Endothelial cell (in vitro differentiated cells): ENCODE measurements at regions not wholly inside any gene's neighbourhood (a gene's known extent, or its start where the extent isn't known, plus 50 kb on each side); places are given as distances from the start of the nearest gene placed in this dataset.

ENCODE experiments used
- DNase-seq: peaks from one replicate; pipeline ENCODE4 v3.0.0; 2021; ENCODE audit warnings: low spot score
- H3K27ac Mint-ChIP-seq: one replicate; pipeline ENCODE4 v1.8.0; 2021; ENCODE audit warnings: mixed read lengths, inconsistent platforms; ENCODE audit not compliant: unreplicated experiment
- H3K27me3 Mint-ChIP-seq: one replicate; pipeline ENCODE4 v1.8.0; 2021; ENCODE audit warnings: mild to moderate bottlenecking, moderate library complexity, mixed read lengths, inconsistent platforms; ENCODE audit not compliant: unreplicated experiment
- H3K36me3 Mint-ChIP-seq: one replicate; pipeline ENCODE4 v1.8.0; 2021; ENCODE audit warnings: mild to moderate bottlenecking, low read depth, mixed read lengths, inconsistent platforms; ENCODE audit not compliant: unreplicated experiment
- H3K4me1 Mint-ChIP-seq: one replicate; pipeline ENCODE4 v1.8.0; 2021; ENCODE audit warnings: mild to moderate bottlenecking, mixed read lengths, inconsistent platforms; ENCODE audit not compliant: unreplicated experiment
- H3K4me3 Mint-ChIP-seq: one replicate; pipeline ENCODE4 v1.8.0; 2021; ENCODE audit warnings: mild to moderate bottlenecking, mixed read lengths, inconsistent platforms; ENCODE audit not compliant: unreplicated experiment
- H3K9me3 Mint-ChIP-seq: one replicate; pipeline ENCODE4 v1.8.0; 2021; ENCODE audit warnings: mixed read lengths, inconsistent platforms; ENCODE audit not compliant: unreplicated experiment
- CTCF ChIP-seq: fragments of 200-600 bp; sonication (generic); IDR thresholded peaks from one replicate; pipeline ENCODE4 v1.5.0; 2021; ENCODE audit warnings: antibody characterized with exemption; ENCODE audit not compliant: unreplicated experiment

DNA sequence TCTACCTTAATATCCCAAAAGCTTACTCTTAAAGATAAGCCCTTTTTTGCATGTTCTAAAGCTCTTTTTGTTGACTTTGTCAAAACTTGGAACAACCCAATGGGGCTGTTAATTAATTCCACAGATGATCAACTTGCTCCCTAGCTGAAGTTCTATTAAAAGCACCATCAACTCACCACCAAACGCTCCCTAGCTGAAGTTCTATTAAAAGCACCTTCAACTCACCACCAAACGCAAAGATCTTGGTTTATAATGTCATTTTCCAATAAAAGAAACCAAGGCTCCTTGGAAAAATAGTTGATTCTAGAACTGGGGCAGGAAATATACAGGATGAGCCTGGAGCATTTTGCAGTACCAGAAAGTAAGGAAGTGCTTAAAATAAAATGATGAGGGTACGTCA is 122.3 kb upstream of the STT3B start:
- no peak for DNase-seq
- no peak overlapping the region for H3K27ac Mint-ChIP-seq
- no peaks in the 10 kb centered on the region for H3K27me3 Mint-ChIP-seq
- TF ChIP-seq CTCF: no peak
- H3K4me1 Mint-ChIP-seq: no peaks in the 10 kb centered on the region
- no peak overlapping the region for H3K4me3 Mint-ChIP-seq
- H3K36me3 Mint-ChIP-seq: no peaks in the 10 kb centered on the region
- no peaks in the 10 kb centered on the region for H3K9me3 Mint-ChIP-seq

DNA sequence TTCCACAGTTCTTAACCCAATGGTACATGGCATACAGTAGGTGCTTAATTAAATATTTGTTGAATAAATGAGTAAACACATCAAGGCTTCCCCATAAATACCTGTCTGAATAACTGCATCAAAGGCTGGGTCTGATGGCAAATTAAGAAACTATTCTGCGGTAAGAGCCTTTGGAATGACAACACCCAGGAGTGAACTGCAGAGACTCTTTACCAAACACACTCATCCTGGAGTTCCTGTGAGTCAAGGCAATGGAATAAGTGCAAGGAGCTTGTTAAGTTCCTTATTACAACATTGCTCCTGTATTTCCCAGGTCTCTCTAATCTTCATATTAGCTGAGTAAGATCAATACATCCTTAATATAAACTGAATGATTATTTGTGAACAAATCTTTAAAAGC is 119.9 kb upstream of the STT3B start:
- Mint-ChIP-seq H3K4me3 (no peak overlapping the region), H3K9me3 (no peaks in the 10 kb centered on the region), H3K36me3 (no peaks in the 10 kb centered on the region), H3K4me1 (no peaks in the 10 kb centered on the region), H3K27me3 (no peaks in the 10 kb centered on the region), H3K27ac (no peak overlapping the region)
- DNase-seq: no peak
- no peak for TF ChIP-seq CTCF

DNA sequence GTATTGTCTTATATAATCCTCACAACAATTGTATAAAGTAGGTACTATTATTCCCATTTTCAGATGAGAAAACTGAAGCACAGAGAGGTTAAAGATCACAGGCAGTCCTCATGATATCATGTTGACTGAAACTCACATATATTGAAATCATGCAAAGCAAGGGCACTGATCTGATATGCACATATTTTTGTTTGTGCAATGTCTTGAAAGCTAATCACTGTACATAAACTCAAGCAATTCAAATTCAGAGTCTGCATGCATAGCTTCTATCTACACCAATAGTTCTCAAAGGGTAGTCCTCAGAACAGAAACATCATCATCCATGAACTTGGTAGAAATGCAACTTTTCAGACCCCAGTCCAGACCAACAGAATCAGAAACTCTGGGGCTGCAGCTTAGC is 119.2 kb upstream of the STT3B start:
- Mint-ChIP-seq H3K36me3 (no peaks in the 10 kb centered on the region), H3K9me3 (no peaks in the 10 kb centered on the region), H3K4me1 (no peaks in the 10 kb centered on the region), H3K27ac (no peak overlapping the region), H3K27me3 (no peaks in the 10 kb centered on the region), H3K4me3 (no peak overlapping the region)
- no peak for TF ChIP-seq CTCF
- no peak for DNase-seq

DNA sequence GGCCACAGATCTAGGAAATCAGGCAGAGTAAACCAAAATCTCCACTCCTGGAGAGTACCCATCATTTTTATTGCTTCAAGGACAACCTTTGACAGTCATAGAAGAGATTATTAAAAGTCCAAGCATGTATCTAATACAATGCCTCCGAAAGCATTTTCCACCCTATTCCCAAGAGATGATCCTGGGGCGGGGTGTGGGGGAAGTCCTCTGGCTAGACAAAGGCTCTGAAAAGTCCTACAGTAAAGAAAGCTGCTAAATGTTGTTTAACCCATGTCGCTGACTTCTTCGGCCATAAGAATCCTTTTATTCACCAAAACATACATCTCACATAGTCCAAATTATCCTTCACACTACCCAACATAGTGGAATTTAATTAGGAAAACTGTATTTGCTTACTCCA is 115.7 kb upstream of the STT3B start:
- no peaks in the 10 kb centered on the region for H3K9me3 Mint-ChIP-seq

DNA sequence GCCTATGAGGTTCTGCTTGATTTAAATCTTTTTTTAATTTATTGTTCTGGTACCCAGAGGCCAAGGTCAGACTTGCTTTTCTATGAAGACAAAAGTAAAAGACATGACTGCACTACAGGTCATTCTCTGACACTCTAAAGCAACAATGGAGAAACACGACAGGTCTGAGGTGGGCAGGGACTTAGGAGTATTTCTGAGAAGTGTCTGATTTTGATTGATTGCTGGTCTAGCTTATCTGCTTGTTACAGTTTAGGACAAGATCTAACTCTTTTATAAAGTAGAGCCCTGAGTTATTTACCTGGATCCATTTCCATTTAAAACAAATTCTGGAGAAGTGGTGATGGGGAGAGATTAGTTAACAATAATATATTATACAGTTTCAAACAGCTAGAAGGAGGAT is 115.2 kb upstream of the STT3B start:
- no peak overlapping the region for H3K27ac Mint-ChIP-seq
- no peaks in the 10 kb centered on the region for H3K27me3 Mint-ChIP-seq

More for the DNA sequence above, 115.7 kb upstream of the STT3B start:
- Mint-ChIP-seq H3K27ac (no peak overlapping the region), H3K4me3 (no peak overlapping the region), H3K4me1 (no peaks in the 10 kb centered on the region), H3K27me3 (no peaks in the 10 kb centered on the region), H3K36me3 (no peaks in the 10 kb centered on the region)
- no peak for DNase-seq
- no peak for TF ChIP-seq CTCF

More for the DNA sequence above, 115.2 kb upstream of the STT3B start:
- no peak for DNase-seq
- Mint-ChIP-seq H3K36me3 (no peaks in the 10 kb centered on the region), H3K9me3 (no peaks in the 10 kb centered on the region), H3K4me1 (no peaks in the 10 kb centered on the region), H3K4me3 (no peak overlapping the region)
- no peak for TF ChIP-seq CTCF
